Suprapubic skin (tissue), 3 donors: ENCODE measurements at regions not wholly inside any gene's neighbourhood (a gene's known extent, or its start where the extent isn't known, plus 50 kb on each side); places are given as distances from the start of the nearest gene placed in this dataset.

Source experiments
- EP300 ChIP-seq: sonication (generic); formaldehyde crosslinking; IDR thresholded peaks from one replicate; pipeline ENCODE4 v1.6.1; 2017; ENCODE audit warnings: antibody characterized with exemption
- POLR2A ChIP-seq, 2 donors: fragments of 450-650 bp; IDR thresholded peaks; one replicate each; pipeline ENCODE4 v1.6.1; 2017; ENCODE audit warnings: antibody characterized with exemption in 2 of 2, mild to moderate bottlenecking in 2 of 2, moderate library complexity in 2 of 2
- TF ChIP-seq, protein P1 (sequence below), 2 donors: fragments of 200-600 bp in 1 of 2; fragments of 450-650 bp in 1 of 2; sonication (generic) in 1 of 2; IDR thresholded peaks; one replicate each; pipeline ENCODE4 v1.5.1; 2016 to 2019; ENCODE audit warnings: antibody characterized with exemption in 2 of 2, mild to moderate bottlenecking in 1 of 2, moderate library complexity in 1 of 2

DNA sequence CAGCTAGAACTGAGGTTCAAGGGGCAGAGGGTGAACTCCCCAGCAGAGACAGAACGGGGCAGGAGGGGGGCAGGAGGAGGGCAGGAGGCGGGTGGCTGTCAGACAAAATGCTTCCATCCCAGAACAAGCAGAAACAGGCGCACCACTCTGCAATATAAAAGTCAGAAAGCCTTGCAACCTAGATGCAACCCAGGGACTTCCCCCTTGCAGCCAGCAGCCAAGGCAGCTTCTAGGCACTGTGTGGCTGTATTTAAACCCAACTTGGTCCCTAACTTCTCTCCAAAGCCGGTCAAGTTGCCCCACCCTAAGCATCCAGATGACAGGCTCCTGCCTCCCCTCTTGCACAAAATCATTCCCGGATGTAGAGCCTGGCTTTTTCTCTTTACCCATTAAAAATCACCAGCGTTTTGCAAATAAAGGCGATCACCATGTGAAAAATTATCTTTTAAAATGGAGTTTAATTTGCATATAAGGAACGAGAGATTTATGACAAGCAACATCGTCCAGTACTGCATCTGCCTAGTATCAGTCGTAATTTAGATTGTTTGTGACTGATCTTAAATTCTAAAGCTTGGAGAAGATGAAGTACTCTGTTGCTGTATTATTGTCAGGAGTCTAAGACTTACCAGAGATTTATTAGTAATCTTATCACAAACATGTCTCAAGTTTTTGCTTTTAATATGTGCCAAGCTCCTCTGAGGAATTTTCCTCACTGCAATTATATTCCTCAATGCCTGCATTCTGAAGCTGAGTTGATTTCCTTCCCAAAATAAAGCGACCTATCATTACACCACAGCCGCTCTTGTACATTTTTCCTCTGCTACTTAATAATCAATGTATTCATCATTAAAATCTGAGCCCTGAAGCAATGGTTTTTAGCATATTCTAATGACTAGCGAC lies 307.1 kb upstream of the ZNF507 start:
- TF ChIP-seq, protein P1, sequence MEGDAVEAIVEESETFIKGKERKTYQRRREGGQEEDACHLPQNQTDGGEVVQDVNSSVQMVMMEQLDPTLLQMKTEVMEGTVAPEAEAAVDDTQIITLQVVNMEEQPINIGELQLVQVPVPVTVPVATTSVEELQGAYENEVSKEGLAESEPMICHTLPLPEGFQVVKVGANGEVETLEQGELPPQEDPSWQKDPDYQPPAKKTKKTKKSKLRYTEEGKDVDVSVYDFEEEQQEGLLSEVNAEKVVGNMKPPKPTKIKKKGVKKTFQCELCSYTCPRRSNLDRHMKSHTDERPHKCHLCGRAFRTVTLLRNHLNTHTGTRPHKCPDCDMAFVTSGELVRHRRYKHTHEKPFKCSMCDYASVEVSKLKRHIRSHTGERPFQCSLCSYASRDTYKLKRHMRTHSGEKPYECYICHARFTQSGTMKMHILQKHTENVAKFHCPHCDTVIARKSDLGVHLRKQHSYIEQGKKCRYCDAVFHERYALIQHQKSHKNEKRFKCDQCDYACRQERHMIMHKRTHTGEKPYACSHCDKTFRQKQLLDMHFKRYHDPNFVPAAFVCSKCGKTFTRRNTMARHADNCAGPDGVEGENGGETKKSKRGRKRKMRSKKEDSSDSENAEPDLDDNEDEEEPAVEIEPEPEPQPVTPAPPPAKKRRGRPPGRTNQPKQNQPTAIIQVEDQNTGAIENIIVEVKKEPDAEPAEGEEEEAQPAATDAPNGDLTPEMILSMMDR (IDR thresholded peaks at IDR 0.05) = no peak
- TF ChIP-seq POLR2A (IDR thresholded peaks at IDR 0.05) (no peak), EP300 (no peak)
